HepG2 (cell line): ENCODE measurements at regions not wholly inside any gene's neighbourhood (a gene's known extent, or its start where the extent isn't known, plus 50 kb on each side); places are given as distances from the start of the nearest gene placed in this dataset.

Experiments used
- ATAC-seq: fragments of 200-7000 bp; cut with Tn5 transposase; 3 replicates; pipeline ENCODE4 v1.9.1; 2020; ENCODE audit warnings: mild to moderate bottlenecking, moderate library complexity
- BruUV-seq: library from RNA; stranded (reverse); fragments of 400-500 nt; replicated peaks from 2 replicates; lab custom pipeline; 2021; lab: Mats Ljungman, UMichigan
- CTCF ChIA-PET: fragments of 300-600 bp; formaldehyde crosslinking; extraction: SDS; loops from one replicate; lab custom pipeline; 2021; ENCODE audit warnings: low total read pairs, inconsistent platforms, low intra/inter-chr PET ratio; lab: Yijun Ruan, JAX
- POLR2A ChIA-PET: fragments of 350-600 bp; sonication (Branson Sonifier 250); formaldehyde crosslinking; loops from one replicate; lab custom pipeline; 2020; ENCODE audit warnings: antibody characterized with exemption, inconsistent platforms; lab: Yijun Ruan, JAX
- DNase-seq: peaks from one replicate; pipeline ENCODE4 v3.0.0-alpha.2; 2015; ENCODE audit warnings: low spot score
- FAIRE-seq: peaks from 3 replicates; lab custom pipeline; 2011; peaks lifted over from hg19 to GRCh38; lab: Jason Lieb, UNC
- H2AFZ ChIP-seq: one replicate; pipeline ENCODE4 v1.6.1; 2011; ENCODE audit warnings: low read length, inconsistent platforms
- H3K27ac ChIP-seq: fragments of 300-600 bp; 3 replicates; pipeline ENCODE4 v1.8.0; 2011; ENCODE audit warnings: mixed run types, mild to moderate bottlenecking, mixed read lengths, low read length, inconsistent platforms; ENCODE audit not compliant: insufficient read depth; ENCODE audit errors: extremely low read length
- H3K27me3 ChIP-seq, 2 experiments: fragments of 200-600 bp in 1 of 2; 2 replicates in 1 of 2; 3 replicates in 1 of 2; pipeline versions ENCODE4 v1.6.0 to v1.8.0; 2011; ENCODE audit warnings: low read length in 2 of 2, mild to moderate bottlenecking in 2 of 2, moderate library complexity in 2 of 2, inconsistent platforms in 1 of 2; ENCODE audit not compliant: insufficient read depth in 2 of 2, control insufficient read depth in 1 of 2
- H3K36me3 ChIP-seq, 2 experiments: fragments of 200-600 bp in 1 of 2; replicated peaks in 1 of 2; 2 replicates in 1 of 2; 3 replicates in 1 of 2; pipeline versions ENCODE4 v1.5.1 to v1.8.0; 2011; ENCODE audit warnings: low read length in 2 of 2, inconsistent platforms in 1 of 2; ENCODE audit not compliant: insufficient read depth in 2 of 2, control insufficient read depth in 1 of 2
- H3K4me1 ChIP-seq: 2 replicates; pipeline ENCODE4 v1.5.1; 2012; ENCODE audit warnings: low read length, inconsistent platforms; ENCODE audit not compliant: insufficient read depth
- H3K4me2 ChIP-seq: 2 replicates; pipeline ENCODE4 v1.6.0; 2011; ENCODE audit warnings: low read depth, low read length, inconsistent platforms
- H3K4me3 ChIP-seq, 3 experiments: fragments of 200-600 bp in 1 of 3; sonication (generic), shearing (Covaris generic) in 1 of 3; replicated peaks in 1 of 3; 2 replicates each; pipeline ENCODE4 v1.5.1; 2011 to 2016; ENCODE audit warnings: low read length in 3 of 3, inconsistent platforms in 2 of 3, low read depth in 2 of 3, mild to moderate bottlenecking in 2 of 3, control low read depth in 1 of 3, mixed read lengths in 1 of 3; ENCODE audit not compliant: insufficient read depth in 1 of 3
- H3K79me2 ChIP-seq: one replicate; pipeline ENCODE4 v1.6.1; 2011; ENCODE audit warnings: low read length, inconsistent platforms; ENCODE audit not compliant: insufficient read depth
- H3K9ac ChIP-seq: 2 replicates; pipeline ENCODE4 v1.6.0; 2011; ENCODE audit warnings: mild to moderate bottlenecking, low read depth, low read length, inconsistent platforms; ENCODE audit not compliant: insufficient read depth
- H3K9me3 ChIP-seq: 2 replicates; pipeline ENCODE4 v1.5.1; 2012; ENCODE audit warnings: mild to moderate bottlenecking, low read length
- H4K20me1 ChIP-seq: 2 replicates; pipeline ENCODE4 v1.6.0; 2011; ENCODE audit warnings: inconsistent platforms, mild to moderate bottlenecking, low read length, moderate library complexity; ENCODE audit not compliant: insufficient read depth
- IKZF4 ChIP-seq: sonication (generic); formaldehyde crosslinking; IDR thresholded peaks from 2 replicates; pipeline ENCODE4 v1.5.1; 2020; ENCODE audit warnings: borderline replicate concordance, mild to moderate bottlenecking, low read depth, missing genetic modification reagents; ENCODE audit errors: not compliant biosample characterization
- ISL2 ChIP-seq: sonication (generic); formaldehyde crosslinking; IDR thresholded peaks from 2 replicates; pipeline ENCODE4 v1.5.0; 2020; ENCODE audit warnings: missing genetic modification reagents
- KMT2B ChIP-seq: IDR thresholded peaks from 2 replicates; pipeline ENCODE4 v1.6.1; 2016; ENCODE audit warnings: missing genetic modification reagents, missing compliant biosample characterization
- LCORL ChIP-seq, 2 experiments: fragments of 450-650 bp in 1 of 2; sonication (generic) in 1 of 2; formaldehyde crosslinking in 1 of 2; IDR thresholded peaks; 2 replicates each; pipeline versions ENCODE4 v1.5.0 to v1.6.1; 2017 to 2020; ENCODE audit warnings: antibody characterized with exemption in 1 of 2, missing genetic modification reagents in 1 of 2
- NCOR1 ChIP-seq: fragments of 200-600 bp; sonication (generic); IDR thresholded peaks from 2 replicates; pipeline ENCODE4 v1.7.0; 2017; ENCODE audit warnings: antibody characterized with exemption, low read length, borderline replicate concordance
- PHF8 ChIP-seq: sonication (generic); formaldehyde crosslinking; IDR thresholded peaks from 2 replicates; pipeline ENCODE4 v1.5.0; 2020; ENCODE audit warnings: missing genetic modification reagents
- ZKSCAN1 ChIP-seq: fragments of 150-350 bp; IDR thresholded peaks from 2 replicates; pipeline ENCODE4 v1.6.1; 2014; ENCODE audit warnings: low read length
- ZNF256 ChIP-seq: sonication (generic); formaldehyde crosslinking; conservative IDR thresholded peaks from 2 replicates; pipeline ENCODE4 v1.4.0; 2020; ENCODE audit warnings: missing genetic modification reagents
- ZNF430 ChIP-seq: sonication (generic); formaldehyde crosslinking; IDR thresholded peaks from 2 replicates; pipeline ENCODE4 v1.9.0; 2021; ENCODE audit warnings: mild to moderate bottlenecking, missing genetic modification reagents
- WGBS: methylation state at CpG from one replicate; pipeline ENCODE4 v1.1.6; 2017; ENCODE audit warnings: low lambda C conversion rate; 5-methylcytosine and 5-hydroxymethylcytosine counted together
- in situ Hi-C: cut with HindIII; loops from 2 replicates; pipeline ENCODE4 v1.10.0; 2017; ENCODE audit warnings: low pct_unique_long_range_greater_than_20kb; ENCODE audit not compliant: extremely low pct_ligation_motif_present
- intact Hi-C: fragments of 100-400 bp; cut with micrococcal nuclease; formaldehyde crosslinking; loops from one replicate; pipeline ENCODE4 v1.10.0; 2022; ENCODE audit not compliant: unreplicated experiment
- TF ChIP-seq, protein P1 (sequence below): sonication (generic); formaldehyde crosslinking; IDR thresholded peaks from 2 replicates; pipeline ENCODE4 v1.9.0; 2021; ENCODE audit warnings: missing genetic modification reagents, borderline replicate concordance
- TF ChIP-seq, protein P2 (sequence below): fragments of 450-650 bp; IDR thresholded peaks from 2 replicates; pipeline ENCODE4 v1.6.1; 2016
- TF ChIP-seq, protein P3 (sequence below): sonication (generic); formaldehyde crosslinking; IDR thresholded peaks from 2 replicates; pipeline ENCODE4 v1.4.0; 2020; ENCODE audit warnings: mild to moderate bottlenecking, low read depth, missing genetic modification reagents
- TF ChIP-seq, protein P4 (sequence below): fragments of 450-650 bp; IDR thresholded peaks from 2 replicates; pipeline ENCODE4 v1.6.1; 2017

DNA sequence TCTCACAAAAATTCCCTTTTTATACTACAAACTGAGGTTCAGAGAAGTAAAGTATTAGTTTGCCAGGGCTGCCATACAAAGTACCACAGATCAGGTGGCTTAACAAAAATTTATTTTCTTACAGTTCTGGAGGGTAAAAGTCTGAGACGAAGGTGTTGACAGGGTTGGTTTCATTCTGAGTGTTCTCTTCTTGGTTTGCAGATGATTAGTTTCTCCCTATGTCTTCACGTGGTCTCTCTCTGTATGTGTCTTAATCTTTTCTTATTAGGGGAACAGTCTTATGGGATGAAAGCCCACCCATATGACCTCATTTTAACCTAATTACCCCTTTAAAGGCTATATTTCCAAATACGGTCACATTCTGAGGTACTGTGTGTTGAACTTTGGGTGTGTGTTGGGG is 274.2 kb downstream of the BRINP1 start:
- FAIRE-seq (no peak), ATAC-seq (no peak), DNase-seq (no peak)
- intact Hi-C loops (no loop called here), in situ Hi-C loops (no loop called here)
- Histone ChIP-seq H3K79me2 (no peaks in the 10 kb centered on the region), H3K4me1 (no peaks in the 10 kb centered on the region), H2AFZ (no peak overlapping the region), H3K9me3 (peaks cover 59% of the 10 kb centered on the region), H3K9ac (no peak overlapping the region), H3K27ac (no peak overlapping the region), H4K20me1 (no peaks in the 10 kb centered on the region), H3K36me3 (no peaks in the 10 kb centered on the region)
- BruUV-seq, result no TSS peak
- CTCF ChIA-PET, result no interaction called here
- TF ChIP-seq ZKSCAN1 (no peak), NCOR1 (no peak), ZNF430 (no peak)
- TF ChIP-seq, all 625 proteins: peak for 0
- H3K4me3 ChIP-seq, result no peak overlapping the region
- WGBS, result 6% methylated on average over 3 of the region's 3 CpGs
- no peak overlapping the region for H3K4me2 ChIP-seq
- no peaks in the 10 kb centered on the region for H3K27me3 ChIP-seq
- POLR2A ChIA-PET, result no interaction called here

DNA sequence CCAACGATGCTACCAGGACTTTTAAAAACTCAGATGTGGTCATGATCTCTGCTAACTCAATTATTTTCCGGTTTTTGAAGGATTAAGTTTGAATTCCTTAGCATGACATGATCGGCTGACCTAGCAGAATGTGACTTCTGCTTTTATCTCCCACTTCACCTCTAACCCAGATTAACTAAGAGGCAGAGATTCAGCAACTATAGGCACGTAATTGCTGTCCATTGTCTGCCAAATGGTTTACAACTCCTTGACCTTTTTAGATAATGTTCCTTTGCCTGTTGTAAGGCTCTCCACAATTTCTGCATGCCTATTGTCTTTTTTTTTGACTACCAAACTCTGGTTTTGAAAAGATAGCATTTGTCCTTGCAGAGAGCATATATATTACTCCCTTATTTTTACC is 268.2 kb downstream of the BRINP1 start:
- ATAC-seq (no peak), DNase-seq (no peak), FAIRE-seq (no peak)
- ChIA-PET CTCF (no interaction called here), POLR2A (no interaction called here)
- WGBS, result 1% methylated on average over 4 of the region's 4 CpGs
- Histone ChIP-seq H3K4me1 (no peaks in the 10 kb centered on the region), H2AFZ (no peak overlapping the region), H3K9me3 (peaks cover 29% of the 10 kb centered on the region), H3K4me2 (no peak overlapping the region), H3K27ac (no peak overlapping the region), H4K20me1 (no peaks in the 10 kb centered on the region), H3K9ac (no peak overlapping the region), H3K79me2 (no peaks in the 10 kb centered on the region), H3K27me3 (no peaks in the 10 kb centered on the region), H3K4me3 (no peak overlapping the region), H3K36me3 (no peaks in the 10 kb centered on the region)
- no TSS peak for BruUV-seq
- intact Hi-C loops, result no loop called here
- in situ Hi-C loops, result no loop called here
- TF ChIP-seq, protein P1, sequence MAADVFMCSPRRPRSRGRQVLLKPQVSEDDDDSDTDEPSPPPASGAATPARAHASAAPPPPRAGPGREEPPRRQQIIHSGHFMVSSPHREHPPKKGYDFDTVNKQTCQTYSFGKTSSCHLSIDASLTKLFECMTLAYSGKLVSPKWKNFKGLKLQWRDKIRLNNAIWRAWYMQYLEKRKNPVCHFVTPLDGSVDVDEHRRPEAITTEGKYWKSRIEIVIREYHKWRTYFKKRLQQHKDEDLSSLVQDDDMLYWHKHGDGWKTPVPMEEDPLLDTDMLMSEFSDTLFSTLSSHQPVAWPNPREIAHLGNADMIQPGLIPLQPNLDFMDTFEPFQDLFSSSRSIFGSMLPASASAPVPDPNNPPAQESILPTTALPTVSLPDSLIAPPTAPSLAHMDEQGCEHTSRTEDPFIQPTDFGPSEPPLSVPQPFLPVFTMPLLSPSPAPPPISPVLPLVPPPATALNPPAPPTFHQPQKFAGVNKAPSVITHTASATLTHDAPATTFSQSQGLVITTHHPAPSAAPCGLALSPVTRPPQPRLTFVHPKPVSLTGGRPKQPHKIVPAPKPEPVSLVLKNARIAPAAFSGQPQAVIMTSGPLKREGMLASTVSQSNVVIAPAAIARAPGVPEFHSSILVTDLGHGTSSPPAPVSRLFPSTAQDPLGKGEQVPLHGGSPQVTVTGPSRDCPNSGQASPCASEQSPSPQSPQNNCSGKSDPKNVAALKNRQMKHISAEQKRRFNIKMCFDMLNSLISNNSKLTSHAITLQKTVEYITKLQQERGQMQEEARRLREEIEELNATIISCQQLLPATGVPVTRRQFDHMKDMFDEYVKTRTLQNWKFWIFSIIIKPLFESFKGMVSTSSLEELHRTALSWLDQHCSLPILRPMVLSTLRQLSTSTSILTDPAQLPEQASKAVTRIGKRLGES (CRISPR knock-in tag), result no peak
- no peak for TF ChIP-seq LCORL (IDR thresholded peaks at IDR 0.05)
- TF ChIP-seq LCORL (CRISPR knock-in tag; IDR thresholded peaks at IDR 0.05), result no peak
- no peak for TF ChIP-seq IKZF4 (CRISPR knock-in tag)
- no peak for TF ChIP-seq KMT2B (CRISPR knock-in tag)
- no peak for TF ChIP-seq ZNF256 (CRISPR knock-in tag)
- TF ChIP-seq, protein P2, sequence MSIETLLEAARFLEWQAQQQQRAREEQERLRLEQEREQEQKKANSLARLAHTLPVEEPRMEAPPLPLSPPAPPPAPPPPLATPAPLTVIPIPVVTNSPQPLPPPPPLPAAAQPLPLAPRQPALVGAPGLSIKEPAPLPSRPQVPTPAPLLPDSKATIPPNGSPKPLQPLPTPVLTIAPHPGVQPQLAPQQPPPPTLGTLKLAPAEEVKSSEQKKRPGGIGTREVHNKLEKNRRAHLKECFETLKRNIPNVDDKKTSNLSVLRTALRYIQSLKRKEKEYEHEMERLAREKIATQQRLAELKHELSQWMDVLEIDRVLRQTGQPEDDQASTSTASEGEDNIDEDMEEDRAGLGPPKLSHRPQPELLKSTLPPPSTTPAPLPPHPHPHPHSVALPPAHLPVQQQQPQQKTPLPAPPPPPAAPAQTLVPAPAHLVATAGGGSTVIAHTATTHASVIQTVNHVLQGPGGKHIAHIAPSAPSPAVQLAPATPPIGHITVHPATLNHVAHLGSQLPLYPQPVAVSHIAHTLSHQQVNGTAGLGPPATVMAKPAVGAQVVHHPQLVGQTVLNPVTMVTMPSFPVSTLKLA, result no peak
- TF ChIP-seq, protein P3, sequence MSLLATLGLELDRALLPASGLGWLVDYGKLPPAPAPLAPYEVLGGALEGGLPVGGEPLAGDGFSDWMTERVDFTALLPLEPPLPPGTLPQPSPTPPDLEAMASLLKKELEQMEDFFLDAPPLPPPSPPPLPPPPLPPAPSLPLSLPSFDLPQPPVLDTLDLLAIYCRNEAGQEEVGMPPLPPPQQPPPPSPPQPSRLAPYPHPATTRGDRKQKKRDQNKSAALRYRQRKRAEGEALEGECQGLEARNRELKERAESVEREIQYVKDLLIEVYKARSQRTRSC (CRISPR knock-in tag), result no peak
- no peak for TF ChIP-seq PHF8 (CRISPR knock-in tag)
- TF ChIP-seq, protein P4, sequence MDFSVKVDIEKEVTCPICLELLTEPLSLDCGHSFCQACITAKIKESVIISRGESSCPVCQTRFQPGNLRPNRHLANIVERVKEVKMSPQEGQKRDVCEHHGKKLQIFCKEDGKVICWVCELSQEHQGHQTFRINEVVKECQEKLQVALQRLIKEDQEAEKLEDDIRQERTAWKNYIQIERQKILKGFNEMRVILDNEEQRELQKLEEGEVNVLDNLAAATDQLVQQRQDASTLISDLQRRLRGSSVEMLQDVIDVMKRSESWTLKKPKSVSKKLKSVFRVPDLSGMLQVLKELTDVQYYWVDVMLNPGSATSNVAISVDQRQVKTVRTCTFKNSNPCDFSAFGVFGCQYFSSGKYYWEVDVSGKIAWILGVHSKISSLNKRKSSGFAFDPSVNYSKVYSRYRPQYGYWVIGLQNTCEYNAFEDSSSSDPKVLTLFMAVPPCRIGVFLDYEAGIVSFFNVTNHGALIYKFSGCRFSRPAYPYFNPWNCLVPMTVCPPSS, result no peak
- no peak for TF ChIP-seq ISL2 (CRISPR knock-in tag)
